HUDEP-2 (cell line): ENCODE measurements at regions not wholly inside any gene's neighbourhood (a gene's known extent, or its start where the extent isn't known, plus 50 kb on each side); places are given as distances from the start of the nearest gene placed in this dataset.

Experiments
- DNase-seq, 76 experiments: peaks; one replicate each; lab custom pipeline; 2025; ENCODE audit not compliant: unreplicated experiment in 76 of 76; lab: John Stamatoyannopoulos, UW

- DNase-seq, result no peak
Observed at GRCh38 chr4:28976369-28976768, 1743.8 kb upstream of the PCDH7 start.

- DNase-seq, result no peak
Observed at GRCh38 chr4:29002151-29002550, 1718.0 kb upstream of the PCDH7 start.

GRCh38 chr4:29005838-29006237, 1714.3 kb upstream of the PCDH7 start:
- no peak for DNase-seq

- no peak for DNase-seq
Observed at GRCh38 chr4:29009908-29010307, 1710.3 kb upstream of the PCDH7 start.

- no peak for DNase-seq
Observed at GRCh38 chr4:29013341-29013740, 1706.8 kb upstream of the PCDH7 start.

GRCh38 chr4:29014555-29014954, 1705.6 kb upstream of the PCDH7 start:
- DNase-seq, result no peak

- no peak for DNase-seq
Observed at GRCh38 chr4:29033703-29034102, 1686.5 kb upstream of the PCDH7 start.

- DNase-seq, result no peak
Observed at GRCh38 chr4:29037501-29037900, 1682.7 kb upstream of the PCDH7 start.

GRCh38 chr4:29043411-29043810, 1676.8 kb upstream of the PCDH7 start:
- no peak for DNase-seq

GRCh38 chr4:29046186-29046585, 1674.0 kb upstream of the PCDH7 start:
- DNase-seq, result no peak

GRCh38 chr4:29046781-29047180, 1673.4 kb upstream of the PCDH7 start:
- no peak for DNase-seq

GRCh38 chr4:29047341-29048041, 1672.7 kb upstream of the PCDH7 start:
- DNase-seq, result no peak

- DNase-seq, result no peak
Observed at GRCh38 chr4:29051381-29051965, 1668.7 kb upstream of the PCDH7 start.

- no peak for DNase-seq
Observed at GRCh38 chr4:29052266-29052665, 1667.9 kb upstream of the PCDH7 start.

GRCh38 chr4:29058531-29058930, 1661.6 kb upstream of the PCDH7 start:
- DNase-seq, result no peak

GRCh38 chr4:29066861-29067260, 1653.3 kb upstream of the PCDH7 start:
- no peak for DNase-seq

GRCh38 chr4:29073571-29073970, 1646.6 kb upstream of the PCDH7 start:
- no peak for DNase-seq

- DNase-seq, result no peak
Observed at GRCh38 chr4:29075366-29075765, 1644.8 kb upstream of the PCDH7 start.

GRCh38 chr4:29079260-29079659, 1640.9 kb upstream of the PCDH7 start:
- DNase-seq, result no peak

GRCh38 chr4:29081234-29081955, 1638.8 kb upstream of the PCDH7 start:
- no peak for DNase-seq

GRCh38 chr4:29082684-29083083, 1637.5 kb upstream of the PCDH7 start:
- DNase-seq, result no peak

GRCh38 chr4:29085748-29086147, 1634.4 kb upstream of the PCDH7 start:
- DNase-seq, result no peak
